ENCODE measurements at regions not wholly inside any gene's neighbourhood (a gene's known extent, or its start where the extent isn't known, plus 50 kb on each side); places are given as distances from the start of the nearest gene placed in this dataset.

- Mint-ChIP-seq H3K36me3 (ENCODE audit: low read depth) (no peaks in the 10 kb centered on the region), H3K4me3 (no peak overlapping the region), H3K4me1 (no peaks in the 10 kb centered on the region), H3K27me3 (ENCODE audit: low read depth) (peaks cover 3% of the 10 kb centered on the region), H3K27ac (no peak overlapping the region), H3K9me3 (no peaks in the 10 kb centered on the region)
- TF ChIP-seq CTCF (IDR thresholded peaks at IDR 0.05; ENCODE audit: unreplicated experiment in 3 of 3): no peak
Measured at GRCh38 chr1:88529581-88529980, 154.5 kb upstream of the PKN2 start.

DNA sequence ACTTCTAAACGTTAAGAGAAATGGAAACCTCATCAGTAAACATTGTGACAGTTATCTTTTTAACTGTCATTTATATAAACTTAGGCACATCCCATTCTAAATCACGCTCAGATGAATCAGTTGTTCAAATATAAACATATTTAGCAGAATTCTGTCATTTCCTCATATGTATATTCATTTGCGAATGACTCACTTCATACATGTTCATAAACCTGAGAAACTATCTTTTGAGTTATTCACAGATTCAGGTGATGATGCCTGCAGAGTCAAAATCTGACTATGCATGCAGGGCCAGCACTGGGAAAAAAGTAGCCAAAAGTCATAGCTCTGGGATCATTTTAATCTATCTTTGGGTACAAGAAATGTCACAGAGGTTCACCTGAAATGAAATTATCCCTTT, 153.8 kb upstream of the PKN2 start:
- H3K36me3 Mint-ChIP-seq (ENCODE audit: low read depth): no peaks in the 10 kb centered on the region
- no peaks in the 10 kb centered on the region for H3K4me1 Mint-ChIP-seq
- no peak overlapping the region for H3K4me3 Mint-ChIP-seq
- TF ChIP-seq CTCF (IDR thresholded peaks at IDR 0.05; ENCODE audit: unreplicated experiment in 3 of 3): no peak
- no peak overlapping the region for H3K27ac Mint-ChIP-seq
- H3K27me3 Mint-ChIP-seq (ENCODE audit: low read depth): peaks cover 3% of the 10 kb centered on the region
- no peaks in the 10 kb centered on the region for H3K9me3 Mint-ChIP-seq

DNA sequence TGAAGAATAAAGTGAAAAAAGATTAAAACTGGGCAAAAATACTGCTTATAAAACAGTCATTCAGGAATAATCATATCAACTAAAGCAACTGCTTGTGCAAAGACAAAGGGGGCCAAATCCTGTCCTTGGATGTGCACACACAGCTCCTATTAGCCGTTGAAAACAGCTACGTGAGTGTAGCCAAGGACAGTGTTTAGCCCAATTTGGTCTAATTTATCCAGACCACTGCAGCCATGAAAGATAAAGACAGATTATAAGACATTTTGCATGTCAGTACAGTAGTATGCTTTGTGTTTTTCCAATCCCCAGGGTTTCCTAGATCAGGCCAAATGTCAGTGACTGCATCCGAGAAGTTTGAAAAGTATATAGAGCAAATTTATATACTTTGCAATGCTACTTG, 146.3 kb upstream of the PKN2 start:
- Mint-ChIP-seq H3K27ac (no peak overlapping the region), H3K4me3 (no peak overlapping the region), H3K4me1 (peaks cover 8% of the 10 kb centered on the region), H3K36me3 (ENCODE audit: low read depth) (no peaks in the 10 kb centered on the region), H3K9me3 (peaks cover 2% of the 10 kb centered on the region), H3K27me3 (ENCODE audit: low read depth) (no peaks in the 10 kb centered on the region)
- no peak for TF ChIP-seq CTCF (IDR thresholded peaks at IDR 0.05; ENCODE audit: unreplicated experiment in 3 of 3)

GRCh38 chr1:88538222-88538899, 145.7 kb upstream of the PKN2 start:
- Mint-ChIP-seq H3K9me3 (peaks cover 2% of the 10 kb centered on the region), H3K4me1 (peaks cover 8% of the 10 kb centered on the region), H3K4me3 (no peak overlapping the region), H3K36me3 (ENCODE audit: low read depth) (no peaks in the 10 kb centered on the region), H3K27me3 (ENCODE audit: low read depth) (no peaks in the 10 kb centered on the region), H3K27ac (no peak overlapping the region)
- no peak for TF ChIP-seq CTCF (IDR thresholded peaks at IDR 0.05; ENCODE audit: unreplicated experiment in 3 of 3)

GRCh38 chr1:88540255-88540654, 143.8 kb upstream of the PKN2 start:
- Mint-ChIP-seq H3K4me1 (peaks cover 8% of the 10 kb centered on the region), H3K36me3 (ENCODE audit: low read depth) (no peaks in the 10 kb centered on the region), H3K27ac (no peak overlapping the region), H3K27me3 (ENCODE audit: low read depth) (no peaks in the 10 kb centered on the region), H3K9me3 (peaks cover 2% of the 10 kb centered on the region), H3K4me3 (no peak overlapping the region)
- no peak for TF ChIP-seq CTCF (IDR thresholded peaks at IDR 0.05; ENCODE audit: unreplicated experiment in 3 of 3)

DNA sequence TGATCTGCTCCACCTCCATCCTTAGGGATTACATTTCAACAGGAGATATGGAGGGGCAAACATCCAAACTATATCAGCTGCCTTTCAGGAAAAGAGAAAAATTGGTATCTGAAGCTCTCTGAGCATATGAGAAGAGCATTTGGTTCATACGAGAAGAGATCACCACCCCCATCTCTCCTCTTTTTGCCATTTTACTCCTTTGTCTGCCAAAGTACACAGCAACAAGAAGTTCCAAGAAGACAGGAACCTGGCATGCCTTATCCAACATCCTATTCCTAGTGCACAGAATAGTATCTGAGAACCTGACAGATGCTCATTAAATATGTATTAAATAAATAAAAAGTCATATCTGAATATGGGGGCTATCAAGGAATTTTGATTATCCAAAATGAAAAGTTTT, 142.5 kb upstream of the PKN2 start:
- no peak for TF ChIP-seq CTCF (IDR thresholded peaks at IDR 0.05; ENCODE audit: unreplicated experiment in 3 of 3)
- no peaks in the 10 kb centered on the region for H3K36me3 Mint-ChIP-seq (ENCODE audit: low read depth)
- H3K4me3 Mint-ChIP-seq: no peak overlapping the region
- H3K9me3 Mint-ChIP-seq: peaks cover 2% of the 10 kb centered on the region
- H3K27ac Mint-ChIP-seq: no peak overlapping the region
- no peaks in the 10 kb centered on the region for H3K27me3 Mint-ChIP-seq (ENCODE audit: low read depth)
- peaks cover 8% of the 10 kb centered on the region for H3K4me1 Mint-ChIP-seq

All from nephron (organoid).